ENCODE measurements at regions not wholly inside any gene's neighbourhood (a gene's known extent, or its start where the extent isn't known, plus 50 kb on each side); places are given as distances from the start of the nearest gene placed in this dataset.

DNA sequence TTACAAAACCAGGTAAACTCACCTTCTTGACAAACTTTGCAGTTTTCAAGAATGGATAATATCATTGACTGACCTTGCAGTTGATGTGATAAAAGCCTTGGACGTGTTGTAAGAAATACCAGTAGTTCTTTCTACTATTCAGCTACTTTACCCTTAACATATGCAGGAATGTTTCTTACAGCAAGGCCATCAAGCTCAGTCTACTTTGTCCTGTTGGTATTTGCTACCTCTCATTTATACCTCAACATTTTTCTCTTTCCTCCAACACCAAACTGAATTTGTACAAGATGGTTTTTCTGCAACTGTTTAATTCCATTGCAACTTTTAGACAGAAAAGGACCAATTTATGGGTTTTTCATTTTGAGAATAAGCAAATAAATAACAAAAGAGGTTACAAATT is 147.4 kb upstream of the BCHE start:
- TF ChIP-seq POLR2A (IDR thresholded peaks at IDR 0.05; ENCODE audit: low read depth, low read length): no peak
- no peak for TF ChIP-seq POLR2AphosphoS5 (IDR thresholded peaks at IDR 0.05; ENCODE audit: low read depth, low read length)
- no peak for TF ChIP-seq TAF1 (IDR thresholded peaks at IDR 0.05; ENCODE audit: low read depth, low read length)
- TF ChIP-seq POU2F2 (IDR thresholded peaks at IDR 0.05; ENCODE audit: low read depth, low read length): no peak
